H9 (cell line): ENCODE measurements at regions not wholly inside any gene's neighbourhood (a gene's known extent, or its start where the extent isn't known, plus 50 kb on each side); places are given as distances from the start of the nearest gene placed in this dataset.

Experiments
- DNase-seq: peaks from one replicate; pipeline ENCODE4 v3.0.0-alpha.2; 2017
- H2AFZ ChIP-seq: one replicate; pipeline ENCODE4 v1.6.1; 2013; ENCODE audit warnings: mild to moderate bottlenecking, low read length, control low read depth, moderate library complexity
- H2AK5ac ChIP-seq: 2 replicates; pipeline ENCODE4 v1.6.1; 2013; ENCODE audit warnings: low read length, control low read depth, mixed read lengths; ENCODE audit not compliant: insufficient read length
- H2BK120ac ChIP-seq: one replicate; pipeline ENCODE4 v1.6.1; 2013; ENCODE audit warnings: low read depth, mild to moderate bottlenecking, low read length, control low read depth, inconsistent platforms; ENCODE audit not compliant: poor library complexity, severe bottlenecking
- H2BK12ac ChIP-seq: 2 replicates; pipeline ENCODE4 v1.6.1; 2013; ENCODE audit warnings: low read length, control low read depth, mixed read lengths, low read depth; ENCODE audit not compliant: insufficient read length
- H2BK15ac ChIP-seq: 2 replicates; pipeline ENCODE4 v1.6.1; 2013; ENCODE audit warnings: low read depth, low read length, control low read depth
- H2BK20ac ChIP-seq: one replicate; pipeline ENCODE4 v1.6.1; 2013; ENCODE audit warnings: low read depth, mild to moderate bottlenecking, low read length, control low read depth, inconsistent platforms; ENCODE audit not compliant: poor library complexity, severe bottlenecking
- H2BK5ac ChIP-seq: 2 replicates; pipeline ENCODE4 v1.6.1; 2013; ENCODE audit warnings: low read length, control low read depth, mixed read lengths; ENCODE audit not compliant: insufficient read length
- H3K14ac ChIP-seq: 2 replicates; pipeline ENCODE4 v1.6.1; 2013; ENCODE audit warnings: low read length, control low read depth; ENCODE audit not compliant: insufficient read depth
- H3K18ac ChIP-seq: 2 replicates; pipeline ENCODE4 v1.6.1; 2013; ENCODE audit warnings: low read depth, mild to moderate bottlenecking, mixed read lengths, low read length, control low read depth; ENCODE audit not compliant: insufficient read length
- H3K23ac ChIP-seq: 2 replicates; pipeline ENCODE4 v1.6.1; 2013; ENCODE audit warnings: low read length, control low read depth, mixed read lengths, low read depth; ENCODE audit not compliant: insufficient read length
- H3K23me2 ChIP-seq: 2 replicates; pipeline ENCODE4 v1.6.1; 2013; ENCODE audit warnings: low read depth, mild to moderate bottlenecking, mixed read lengths, low read length, control low read depth; ENCODE audit not compliant: insufficient read length, poor library complexity, severe bottlenecking
- H3K27ac ChIP-seq: 2 replicates; pipeline ENCODE4 v1.5.1; 2013; ENCODE audit warnings: low read length, control low read depth, mixed read lengths, low read depth; ENCODE audit not compliant: insufficient read length
- H3K27me3 ChIP-seq: 2 replicates; pipeline ENCODE4 v1.6.1; 2013; ENCODE audit warnings: low read length, control low read depth, inconsistent platforms; ENCODE audit not compliant: insufficient read depth
- H3K4ac ChIP-seq: 2 replicates; pipeline ENCODE4 v1.6.1; 2013; ENCODE audit warnings: low read depth, mild to moderate bottlenecking, control low read depth, inconsistent platforms, low read length, moderate library complexity
- H3K4me1 ChIP-seq: 2 replicates; pipeline ENCODE4 v1.6.1; 2013; ENCODE audit warnings: low read length, control low read depth, inconsistent platforms; ENCODE audit not compliant: insufficient read depth
- H3K4me2 ChIP-seq: 2 replicates; pipeline ENCODE4 v1.6.1; 2013; ENCODE audit warnings: low read length, control low read depth, mixed read lengths; ENCODE audit not compliant: insufficient read length, insufficient read depth
- H3K56ac ChIP-seq: 2 replicates; pipeline ENCODE4 v1.6.1; 2013; ENCODE audit warnings: low read depth, mild to moderate bottlenecking, mixed read lengths, low read length, control low read depth; ENCODE audit not compliant: insufficient read length
- H3K79me1 ChIP-seq: 2 replicates; pipeline ENCODE4 v1.6.1; 2013; ENCODE audit warnings: low read depth, mild to moderate bottlenecking, moderate library complexity, low read length, control low read depth, inconsistent platforms; ENCODE audit not compliant: insufficient read depth, poor library complexity, severe bottlenecking
- H3K79me2 ChIP-seq: 2 replicates; pipeline ENCODE4 v1.6.1; 2013; ENCODE audit warnings: low read length, control low read depth, inconsistent platforms; ENCODE audit not compliant: insufficient read depth
- H3K9ac ChIP-seq: 2 replicates; pipeline ENCODE4 v1.6.1; 2013; ENCODE audit warnings: low read length, control low read depth, mixed read lengths; ENCODE audit not compliant: insufficient read length; ENCODE audit errors: extremely low read depth
- H3K9me3 ChIP-seq: one replicate; pipeline ENCODE4 v1.6.1; 2013; ENCODE audit warnings: low read depth, low read length, inconsistent platforms; ENCODE audit not compliant: control insufficient read depth
- H3T11ph ChIP-seq: one replicate; pipeline ENCODE4 v1.6.1; 2013; ENCODE audit warnings: mild to moderate bottlenecking, low read length, control low read depth, inconsistent platforms
- H4K20me1 ChIP-seq: one replicate; pipeline ENCODE4 v1.6.1; 2013; ENCODE audit not compliant: control insufficient read depth, insufficient read length, insufficient read depth
- H4K5ac ChIP-seq: 2 replicates; pipeline ENCODE4 v1.6.1; 2013; ENCODE audit warnings: low read depth, mild to moderate bottlenecking, mixed read lengths, low read length, control low read depth; ENCODE audit not compliant: insufficient read length
- H4K8ac ChIP-seq: replicated peaks from 2 replicates; pipeline ENCODE4 v1.6.1; 2013; ENCODE audit warnings: low read length, control low read depth, mixed read lengths, low read depth; ENCODE audit not compliant: insufficient read length
- H4K91ac ChIP-seq: 2 replicates; pipeline ENCODE4 v1.6.1; 2013; ENCODE audit warnings: low read depth, mild to moderate bottlenecking, moderate library complexity, mixed read lengths, low read length, control low read depth; ENCODE audit not compliant: insufficient read length
- H3K27ac Mint-ChIP-seq, 3 experiments: 2 replicates in 2 of 3; 3 replicates in 1 of 3; pipeline ENCODE4 v1.8.0; 2020 to 2021; ENCODE audit warnings: mixed read lengths in 3 of 3, mild to moderate bottlenecking in 1 of 3, moderate library complexity in 1 of 3
- H3K27me3 Mint-ChIP-seq: 2 replicates; pipeline ENCODE4 v1.8.0; 2021; ENCODE audit warnings: low read depth, mild to moderate bottlenecking, moderate library complexity, mixed read lengths
- H3K36me3 Mint-ChIP-seq, 3 experiments: 2 replicates in 2 of 3; 3 replicates in 1 of 3; pipeline ENCODE4 v1.8.0; 2020 to 2021; ENCODE audit warnings: low read depth in 3 of 3, mixed read lengths in 3 of 3; ENCODE audit not compliant: insufficient read depth in 1 of 3
- H3K4me1 Mint-ChIP-seq, 2 experiments: 2 replicates each; pipeline ENCODE4 v1.8.0; 2020; ENCODE audit warnings: mixed read lengths in 2 of 2
- H3K4me3 Mint-ChIP-seq, 2 experiments: 2 replicates in 1 of 2; 3 replicates in 1 of 2; pipeline ENCODE4 v1.8.0; 2020 to 2021; ENCODE audit warnings: mild to moderate bottlenecking in 2 of 2, mixed read lengths in 2 of 2, moderate library complexity in 1 of 2
- H3K9me3 Mint-ChIP-seq, 2 experiments: 2 replicates in 1 of 2; 3 replicates in 1 of 2; pipeline ENCODE4 v1.8.0; 2020; ENCODE audit warnings: mild to moderate bottlenecking in 2 of 2, mixed read lengths in 2 of 2, moderate library complexity in 1 of 2
- CTCF ChIP-seq: fragments of 200-600 bp; sonication (generic); conservative IDR thresholded peaks from 3 replicates; pipeline ENCODE4 v1.8.0; 2021; ENCODE audit warnings: antibody characterized with exemption, mild to moderate bottlenecking
- WGBS: extraction: QIAGEN DNeasy Blood & Tissue Kit; methylation state at CpG from one replicate; pipeline ENCODE4 v1.1.7; 2013; ENCODE audit warnings: missing lambda C conversion rate, low lambda C conversion rate, mixed read lengths; ENCODE audit not compliant: insufficient read length; ENCODE audit errors: extremely low coverage; 5-methylcytosine and 5-hydroxymethylcytosine counted together

DNA sequence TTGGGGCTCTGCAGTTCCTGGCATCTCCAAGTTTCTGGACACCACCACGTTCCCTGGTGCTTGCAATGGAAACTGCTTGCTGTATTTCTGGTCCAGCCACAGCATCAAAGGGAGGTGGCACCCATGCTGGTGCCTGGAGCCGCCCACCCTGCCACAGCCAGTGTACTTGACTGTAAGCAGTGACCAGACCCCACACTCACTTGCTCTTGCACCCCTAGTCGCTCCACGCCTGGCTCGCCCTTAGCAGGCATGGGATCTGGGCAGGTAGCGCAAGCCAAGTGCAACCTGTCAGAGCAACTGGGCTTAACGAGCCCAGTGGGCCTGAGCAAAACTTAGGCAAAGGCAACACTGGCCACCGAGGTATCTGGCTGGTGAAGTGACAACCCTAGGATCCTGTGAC lies 648.2 kb upstream of the PCDH9 start:
- Histone ChIP-seq H3K4me2 (no peak overlapping the region), H3T11ph (no peak overlapping the region), H3K4me1 (no peaks in the 10 kb centered on the region), H4K91ac (no peak overlapping the region), H2AK5ac (no peak overlapping the region), H2BK20ac (no peak overlapping the region), H4K20me1 (no peaks in the 10 kb centered on the region), H3K9ac (no peak overlapping the region), H2AFZ (no peak overlapping the region), H2BK15ac (no peak overlapping the region), H3K79me2 (no peaks in the 10 kb centered on the region), H3K18ac (no peak overlapping the region), H2BK12ac (no peak overlapping the region), H3K23ac (no peak overlapping the region), H3K27ac (no peak overlapping the region), H4K5ac (no peak overlapping the region), H2BK120ac (no peak overlapping the region), H2BK5ac (no peak overlapping the region), H3K14ac (no peak overlapping the region), H3K23me2 (no peaks in the 10 kb centered on the region), H3K27me3 (no peaks in the 10 kb centered on the region), H3K56ac (no peak overlapping the region), H3K9me3 (no peaks in the 10 kb centered on the region), H4K8ac (no peak overlapping the region), H3K4ac (no peak overlapping the region), H3K79me1 (no peaks in the 10 kb centered on the region)
- H3K4me1 Mint-ChIP-seq: no peaks in the 10 kb centered on the region
- peaks cover 4 to 8% of the 10 kb centered on the region in 2 experiments; a peak in 4 of 5 replicates for H3K9me3 Mint-ChIP-seq
- no peak for TF ChIP-seq CTCF
- H3K27me3 Mint-ChIP-seq: no peaks in the 10 kb centered on the region
- H3K36me3 Mint-ChIP-seq: peaks cover 0 to 14% (median 5%) of the 10 kb centered on the region in 3 experiments; a peak in 4 of 7 replicates
- DNase-seq: no peak
- no peak overlapping the region for H3K4me3 Mint-ChIP-seq
- no peak overlapping the region for H3K27ac Mint-ChIP-seq
- no CpG with 5 or more reads among the region's 8 CpGs for WGBS
